A549 (cell line): ENCODE measurements at regions not wholly inside any gene's neighbourhood (a gene's known extent, or its start where the extent isn't known, plus 50 kb on each side); places are given as distances from the start of the nearest gene placed in this dataset.

Source experiments
- CTCF ChIP-seq: fragments of >200 bp; sonication (Bioruptor Twin); formaldehyde crosslinking; IDR thresholded peaks from 3 replicates; pipeline ENCODE4 v1.5.1; 2016
- EP300 ChIP-seq, 2 experiments: fragments of >200 bp; sonication (Bioruptor Twin); formaldehyde crosslinking; IDR thresholded peaks; 2 replicates in 1 of 2; 3 replicates in 1 of 2; pipeline ENCODE4 v1.6.1; 2016 to 2017
- FOSB ChIP-seq: fragments of 250-450 bp; sonication (Bioruptor Pico); IDR thresholded peaks from 2 replicates; pipeline ENCODE4 v1.5.0; 2020; ENCODE audit warnings: mild to moderate bottlenecking, moderate library complexity
- POLR2A ChIP-seq: IDR thresholded peaks from 2 replicates; pipeline ENCODE4 v1.6.1; 2012; ENCODE audit warnings: mild to moderate bottlenecking, low read length
- SMC3 ChIP-seq: fragments of >200 bp; sonication (Bioruptor Twin); formaldehyde crosslinking; IDR thresholded peaks from 3 replicates; pipeline ENCODE4 v1.6.1; 2018; ENCODE audit warnings: inconsistent platforms

- no peak for TF ChIP-seq SMC3
- no peak for TF ChIP-seq FOSB (CRISPR knock-in tag)
- TF ChIP-seq EP300 (IDR thresholded peaks at IDR 0.05), result no peak
- no peak for TF ChIP-seq POLR2A
- no peak for TF ChIP-seq CTCF
Observed at GRCh38 chr6:88490908-88491264, 324.7 kb upstream of the CNR1 start.
